HG03045 (cell line): ENCODE measurements at regions not wholly inside any gene's neighbourhood (a gene's known extent, or its start where the extent isn't known, plus 50 kb on each side); places are given as distances from the start of the nearest gene placed in this dataset.
"Not testable (repeated sequence)": the region's sequence is repeated elsewhere in the genome, so short reads cannot be mapped to it uniquely, and the experiment has no call there.

ENCODE experiments used
- ATAC-seq: cut with Tn5 transposase; IDR thresholded peaks from one replicate; pipeline ENCODE4 v1.9.1; 2021; ENCODE audit warnings: mild to moderate bottlenecking, moderate library complexity; ENCODE audit not compliant: unreplicated experiment

DNA sequence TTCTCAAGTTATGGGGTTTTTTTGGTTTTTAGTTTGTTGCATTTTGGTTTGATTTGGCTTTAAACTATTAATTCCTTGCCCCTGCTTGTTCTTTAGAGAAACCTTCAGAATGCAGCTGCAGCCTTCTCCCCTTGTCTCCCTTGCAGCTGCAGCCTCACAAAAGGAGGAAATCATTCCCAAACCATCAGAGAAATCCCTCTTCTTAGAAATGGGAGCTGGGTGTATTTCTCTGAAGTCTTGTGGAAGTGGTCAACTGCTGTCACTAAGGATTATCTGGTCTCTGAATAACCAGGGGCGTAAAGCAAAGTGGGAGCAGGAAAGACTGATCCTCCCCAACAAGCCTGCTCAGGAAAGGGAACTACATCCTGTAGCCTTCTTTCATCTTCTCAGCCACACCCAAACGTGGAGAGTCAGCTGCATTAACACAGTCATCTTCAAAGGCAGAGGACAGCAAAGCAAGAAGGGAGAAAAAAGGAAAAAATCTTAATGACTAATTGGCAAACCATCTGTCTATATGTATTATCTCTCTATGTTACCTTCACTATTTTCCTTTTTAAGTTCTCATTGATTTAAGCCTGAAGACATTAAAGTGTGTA is 1834.1 kb upstream of the PIK3C3 start:
- no peak for ATAC-seq

DNA sequence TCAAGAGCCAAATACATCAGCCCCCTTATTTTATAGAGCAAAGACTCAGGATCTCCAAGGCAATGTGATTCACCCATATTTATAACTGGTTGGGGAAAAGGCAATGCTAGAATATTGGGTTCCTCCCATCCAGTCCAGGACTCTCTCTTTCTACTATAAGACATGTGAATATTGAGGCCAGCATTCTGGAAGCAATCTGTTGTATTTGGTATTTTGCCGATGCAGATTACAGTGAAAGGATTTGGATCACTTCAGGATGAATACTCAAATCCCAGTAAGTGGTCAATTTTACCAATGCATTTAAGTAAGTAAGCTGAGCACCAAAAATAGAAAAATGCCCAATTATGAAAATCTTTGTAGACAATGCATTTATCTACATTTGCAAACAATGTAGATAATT is 1834.7 kb upstream of the PIK3C3 start:
- no peak for ATAC-seq

DNA sequence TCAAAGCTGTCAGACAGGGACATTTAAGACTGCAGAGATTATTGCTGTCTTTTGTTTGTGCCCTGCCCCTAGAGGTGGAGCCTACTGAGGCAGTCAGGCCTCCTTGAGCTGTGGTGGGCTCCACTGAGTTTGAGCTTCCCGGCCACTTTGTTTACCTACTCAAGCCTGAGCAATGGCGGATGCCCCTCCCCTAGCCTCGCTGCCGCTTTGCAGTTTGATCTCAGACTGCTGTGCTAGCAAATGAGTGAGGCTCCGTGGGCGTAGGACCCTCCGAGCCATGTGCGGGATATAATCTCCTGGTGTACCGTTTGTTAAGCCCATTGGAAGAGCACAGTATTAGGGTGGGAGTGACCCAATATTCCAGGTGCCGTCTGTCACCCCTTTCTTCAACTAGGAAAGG is 1835.5 kb upstream of the PIK3C3 start:
- not testable (repeated sequence) for ATAC-seq

DNA sequence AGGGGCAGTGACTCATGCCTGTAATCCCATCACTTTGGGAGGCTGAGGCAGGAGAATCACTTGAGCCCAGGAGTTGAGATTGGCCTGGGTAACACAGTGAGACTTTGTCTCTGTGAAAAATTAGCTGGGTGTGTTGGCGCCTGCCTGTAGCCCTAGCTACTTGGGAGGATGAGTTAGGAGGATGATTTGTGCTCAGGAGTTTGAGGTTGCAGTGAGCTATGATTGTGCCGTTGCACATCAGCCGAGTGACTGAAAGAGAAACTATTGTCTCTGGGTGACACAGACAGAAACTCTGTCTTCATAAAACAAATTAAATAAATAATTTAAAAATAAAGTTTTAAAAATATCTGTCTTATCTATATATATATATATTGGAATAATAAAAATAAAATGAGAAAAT is 1844.6 kb upstream of the PIK3C3 start:
- no peak for ATAC-seq

DNA sequence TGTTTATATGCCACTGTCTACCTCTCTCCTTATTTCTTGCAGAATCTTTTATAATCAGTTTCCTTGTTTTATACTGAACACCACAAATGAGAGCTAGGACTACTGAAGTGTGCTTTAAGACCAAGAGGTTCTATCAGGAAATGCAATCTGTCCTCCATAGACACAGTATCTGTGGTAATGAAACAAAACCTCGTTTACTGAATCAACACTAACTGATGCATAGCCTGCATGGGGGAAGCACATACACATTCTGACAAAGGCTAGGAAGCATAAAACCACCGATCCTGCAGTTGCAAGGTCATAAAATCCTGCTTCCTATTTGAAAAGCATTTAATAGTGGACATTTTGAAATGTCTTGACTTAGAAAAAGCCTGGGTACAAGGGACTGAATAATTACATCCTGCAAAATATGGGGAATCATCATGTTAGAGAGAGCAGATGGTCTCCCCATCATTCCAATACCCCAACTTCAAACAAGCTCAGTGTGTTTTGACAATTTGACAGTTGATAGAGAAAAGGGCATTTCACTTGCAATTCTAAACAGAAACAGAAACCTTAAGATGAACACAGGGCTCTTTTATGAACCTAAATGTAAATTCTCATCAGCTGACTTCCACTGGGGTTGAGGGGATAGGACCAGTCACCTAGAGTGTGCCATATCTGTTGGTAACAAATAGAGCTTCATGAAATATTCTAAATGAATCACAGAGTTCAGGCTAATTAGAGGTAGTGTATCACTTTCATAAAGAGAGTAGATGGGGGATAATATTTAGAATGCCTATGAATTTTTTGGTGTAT is 1845.6 kb upstream of the PIK3C3 start:
- no peak for ATAC-seq

DNA sequence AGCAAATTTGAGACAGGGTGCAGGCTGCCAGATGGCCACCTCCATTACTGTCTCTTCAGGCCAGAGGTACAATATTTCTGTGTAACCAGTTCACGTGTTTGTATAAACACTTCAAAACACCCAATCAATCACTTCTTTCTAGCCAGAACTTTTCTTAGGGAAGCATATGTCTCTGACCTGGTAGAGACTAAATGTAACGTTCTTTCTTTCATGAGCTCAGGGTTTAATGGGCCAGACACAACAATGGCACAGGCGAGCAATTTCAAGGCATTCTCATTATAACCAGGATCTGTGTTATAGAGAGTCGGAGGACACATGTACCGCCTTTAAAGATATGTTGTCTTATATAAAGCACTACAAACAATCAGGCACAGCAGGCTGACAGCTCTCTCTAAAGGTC is 1846.4 kb upstream of the PIK3C3 start:
- no peak for ATAC-seq

DNA sequence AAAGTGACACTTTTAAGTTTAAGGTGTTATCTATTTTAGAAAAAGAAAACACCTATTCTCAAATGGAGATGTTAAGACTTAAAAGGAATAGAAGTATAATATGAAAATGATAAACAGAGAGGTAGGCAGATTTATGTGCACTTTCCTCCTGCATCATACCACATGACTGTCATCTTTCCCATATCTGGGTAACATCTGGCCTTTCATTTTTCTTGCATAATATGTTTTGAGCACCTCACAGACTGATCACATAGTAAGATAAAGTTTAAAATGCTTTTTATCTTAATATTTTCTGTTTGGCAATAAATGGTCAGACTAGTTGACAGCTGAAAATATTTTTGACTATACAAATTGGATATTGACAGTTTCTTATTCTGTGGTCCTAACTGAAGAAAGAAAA is 1852.1 kb upstream of the PIK3C3 start:
- no peak for ATAC-seq

DNA sequence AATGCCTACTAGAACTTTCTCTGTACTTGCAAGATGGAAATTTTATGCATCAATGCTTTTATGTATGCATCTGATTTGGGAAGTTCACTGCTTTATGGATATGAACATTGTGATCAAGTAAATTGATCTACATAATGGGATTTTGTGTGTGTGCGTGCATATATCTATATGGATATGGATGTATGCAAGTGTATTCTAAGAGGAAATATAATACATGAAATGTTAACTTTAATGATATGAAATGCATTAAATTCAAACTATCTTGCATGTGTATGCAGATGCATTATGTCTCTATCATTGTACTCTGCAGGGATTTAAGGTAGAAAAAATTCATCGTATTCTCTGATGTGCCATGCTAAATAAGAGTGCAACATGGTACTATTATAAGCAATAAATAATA is 1855.4 kb upstream of the PIK3C3 start:
- ATAC-seq: no peak

DNA sequence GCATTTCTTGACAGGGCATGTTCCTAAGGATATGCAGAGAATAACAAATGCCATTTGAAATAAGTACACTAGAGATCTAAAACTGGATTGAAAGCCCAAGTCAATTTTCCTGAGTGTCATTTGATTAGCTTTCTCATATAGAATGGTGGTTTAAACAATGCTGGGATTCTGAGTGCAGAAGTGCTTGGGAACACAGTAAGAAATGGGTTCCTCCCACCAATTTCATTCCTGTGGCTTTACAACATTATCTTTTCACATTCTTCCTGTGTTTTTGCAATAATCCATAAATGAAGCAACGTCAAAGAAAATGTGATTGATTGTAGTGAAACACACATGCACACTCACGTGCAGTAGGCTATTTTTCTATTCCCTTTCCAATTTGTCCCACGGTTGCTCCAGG is 1858.4 kb upstream of the PIK3C3 start:
- ATAC-seq: no peak

DNA sequence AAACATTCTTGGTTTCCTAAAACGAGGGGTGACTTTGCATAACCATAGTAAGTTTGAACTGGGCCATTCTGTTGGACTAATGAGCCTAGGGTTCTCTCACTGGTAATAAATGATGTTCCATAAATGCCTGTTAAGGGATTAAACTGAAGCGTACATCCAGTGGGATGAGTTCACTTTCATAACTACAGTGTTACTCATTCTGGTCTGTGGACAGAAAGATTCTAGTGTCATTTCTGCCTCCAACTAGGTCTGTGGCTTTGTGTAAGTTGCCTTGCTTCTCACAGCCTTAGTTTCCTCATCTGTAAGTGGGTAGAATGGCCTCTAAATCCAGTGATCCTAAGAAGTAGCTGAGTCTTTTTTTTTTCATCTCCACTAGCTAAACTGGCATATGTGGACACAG is 1860.6 kb upstream of the PIK3C3 start:
- no peak for ATAC-seq

DNA sequence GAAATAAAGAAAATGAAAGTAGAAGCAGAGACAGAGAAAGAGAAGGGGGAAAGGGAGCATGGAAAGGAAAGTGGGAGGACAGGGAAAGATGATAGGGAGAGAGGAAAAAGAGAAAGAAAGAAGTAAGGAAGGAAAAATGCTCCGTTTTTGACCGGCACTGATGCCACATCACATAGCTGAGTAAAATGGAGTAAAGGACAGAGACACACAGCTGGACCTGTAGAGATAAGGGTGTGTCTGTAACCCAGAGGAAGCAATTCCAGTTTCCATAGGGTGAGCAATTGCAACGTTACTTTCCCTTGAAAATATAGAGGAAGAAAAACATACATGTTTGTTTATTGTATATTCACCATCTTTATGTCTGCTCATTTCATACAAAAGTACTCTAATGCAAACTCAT is 1866.9 kb upstream of the PIK3C3 start:
- no peak for ATAC-seq

DNA sequence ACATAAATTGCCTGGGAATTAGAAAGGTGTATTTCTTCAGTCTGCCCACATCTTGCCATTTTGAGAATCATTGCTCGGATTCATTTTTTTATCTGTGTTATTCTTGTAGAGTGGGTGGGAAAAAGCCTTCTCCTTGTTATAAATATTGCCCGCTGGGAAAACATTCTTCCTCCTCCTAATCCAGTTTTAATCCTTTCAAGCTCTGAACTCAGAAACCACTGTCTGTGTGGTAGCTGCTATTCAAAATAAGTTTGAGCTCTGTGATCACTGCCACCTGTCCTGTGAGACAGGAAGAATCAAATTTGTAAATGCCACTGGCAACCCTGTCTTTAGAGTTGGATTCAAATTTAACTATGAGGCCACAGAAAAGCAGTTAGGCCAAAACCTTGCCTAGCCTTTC is 1875.2 kb upstream of the PIK3C3 start:
- no peak for ATAC-seq

DNA sequence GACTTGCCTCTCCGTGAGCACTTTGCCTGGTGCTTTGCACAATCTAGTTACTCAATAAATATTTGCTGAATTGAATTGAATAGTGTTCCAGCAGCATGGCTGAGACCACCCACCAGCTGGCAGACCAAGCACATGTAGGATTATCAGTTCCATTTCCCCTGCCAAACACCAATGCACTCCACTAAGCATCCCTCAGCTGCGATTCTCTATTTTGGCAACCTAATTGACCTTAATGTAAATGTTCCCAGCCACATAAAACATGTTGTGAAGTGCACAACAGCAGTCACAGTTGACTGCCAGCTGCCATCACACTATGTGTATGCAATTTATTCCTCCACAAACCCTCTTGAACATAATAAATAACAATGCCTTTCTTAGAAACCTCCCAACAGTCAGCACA is 1879.4 kb upstream of the PIK3C3 start:
- ATAC-seq: no peak

DNA sequence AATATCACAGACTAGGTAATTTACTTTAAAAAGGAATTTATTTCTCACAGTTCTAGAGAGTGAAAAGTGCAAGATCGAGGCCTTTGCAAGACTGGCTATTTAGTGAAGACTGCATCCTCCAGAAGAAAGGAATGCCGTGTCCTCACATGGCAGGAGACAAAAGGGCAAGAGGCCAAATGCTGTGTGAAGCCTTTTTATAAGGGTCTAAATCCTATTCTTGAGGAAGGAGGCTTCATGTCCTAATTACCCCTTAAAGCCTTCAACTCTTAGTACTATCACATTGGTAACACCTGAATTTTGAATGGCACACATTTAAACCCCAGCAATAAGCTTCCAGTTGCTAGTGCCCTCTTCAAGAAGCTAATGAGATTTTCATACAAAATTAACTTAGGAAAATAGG is 1882.3 kb upstream of the PIK3C3 start:
- no peak for ATAC-seq

DNA sequence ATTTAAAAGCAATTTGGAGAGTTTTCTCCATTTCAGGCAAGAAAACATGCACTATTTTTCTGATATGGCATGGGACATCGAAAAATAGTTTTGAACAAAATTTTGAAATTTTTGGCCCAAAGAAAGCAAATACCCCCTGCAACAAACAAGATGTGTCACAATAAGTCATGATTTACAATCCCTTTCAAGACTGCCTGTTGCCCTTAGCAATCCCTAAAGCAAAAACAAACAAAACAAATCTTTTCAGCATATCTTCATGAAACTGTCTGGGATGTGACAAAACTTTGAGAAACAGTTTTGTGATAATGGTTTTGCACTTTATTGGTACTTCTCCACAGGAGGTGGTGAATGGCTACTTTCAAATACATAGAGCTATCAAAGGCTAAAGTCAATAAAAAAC is 1888.7 kb upstream of the PIK3C3 start:
- no peak for ATAC-seq

DNA sequence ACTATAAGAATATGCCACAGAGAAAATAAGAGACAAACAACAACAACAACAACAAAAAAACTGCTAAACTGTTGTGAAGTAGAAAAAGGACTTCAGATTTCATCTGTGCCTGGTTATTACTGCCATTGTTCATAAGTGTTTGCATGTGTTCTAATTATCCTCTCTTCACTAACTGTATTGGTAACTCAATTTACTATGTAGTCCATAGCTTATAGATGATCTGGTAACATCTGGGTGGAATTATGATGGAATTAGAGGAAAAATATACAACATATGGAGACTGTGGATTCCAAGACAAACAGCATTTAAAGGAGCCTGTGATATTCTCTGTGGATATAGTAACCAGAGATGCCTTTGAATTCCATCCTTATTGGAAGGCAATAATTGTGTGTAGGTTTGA is 1891.5 kb upstream of the PIK3C3 start:
- no peak for ATAC-seq

DNA sequence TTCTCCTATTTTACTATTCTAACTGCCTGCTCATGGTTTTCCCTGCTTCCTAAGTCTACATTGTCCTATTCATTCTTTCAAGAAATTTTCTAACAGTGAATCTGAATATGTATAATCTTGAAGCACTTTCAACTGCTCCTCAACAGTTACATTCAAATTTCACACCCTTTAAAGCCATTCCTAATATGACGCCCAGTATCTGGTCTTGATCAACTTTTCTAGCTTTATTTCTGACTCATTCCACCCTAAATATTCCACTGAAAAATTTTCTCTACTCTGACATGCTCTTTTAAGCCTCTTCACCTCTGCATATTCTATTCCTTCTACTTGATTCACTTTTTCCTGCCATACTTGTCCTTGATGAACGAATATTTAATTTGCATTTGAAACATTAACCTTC is 1893.9 kb upstream of the PIK3C3 start:
- ATAC-seq: no peak

DNA sequence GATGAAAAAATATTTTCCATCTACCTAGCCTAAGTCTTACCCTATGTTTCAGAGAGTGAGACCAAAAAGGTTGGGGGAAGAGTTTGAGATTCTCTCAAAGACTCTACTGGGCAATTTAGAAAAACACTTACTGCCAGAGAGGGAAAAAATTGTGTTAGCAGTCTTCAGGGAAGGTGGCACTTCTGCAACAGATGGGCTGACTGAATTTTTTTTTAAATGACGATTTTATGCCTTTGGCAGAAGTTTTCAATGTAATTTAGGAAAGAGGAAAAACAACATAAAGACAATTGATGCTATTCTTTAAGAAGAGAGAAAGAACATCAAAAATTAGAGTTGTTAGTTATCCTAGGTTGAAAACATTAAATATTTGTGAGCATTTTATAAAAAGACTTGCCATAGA is 1894.5 kb upstream of the PIK3C3 start:
- ATAC-seq: no peak

DNA sequence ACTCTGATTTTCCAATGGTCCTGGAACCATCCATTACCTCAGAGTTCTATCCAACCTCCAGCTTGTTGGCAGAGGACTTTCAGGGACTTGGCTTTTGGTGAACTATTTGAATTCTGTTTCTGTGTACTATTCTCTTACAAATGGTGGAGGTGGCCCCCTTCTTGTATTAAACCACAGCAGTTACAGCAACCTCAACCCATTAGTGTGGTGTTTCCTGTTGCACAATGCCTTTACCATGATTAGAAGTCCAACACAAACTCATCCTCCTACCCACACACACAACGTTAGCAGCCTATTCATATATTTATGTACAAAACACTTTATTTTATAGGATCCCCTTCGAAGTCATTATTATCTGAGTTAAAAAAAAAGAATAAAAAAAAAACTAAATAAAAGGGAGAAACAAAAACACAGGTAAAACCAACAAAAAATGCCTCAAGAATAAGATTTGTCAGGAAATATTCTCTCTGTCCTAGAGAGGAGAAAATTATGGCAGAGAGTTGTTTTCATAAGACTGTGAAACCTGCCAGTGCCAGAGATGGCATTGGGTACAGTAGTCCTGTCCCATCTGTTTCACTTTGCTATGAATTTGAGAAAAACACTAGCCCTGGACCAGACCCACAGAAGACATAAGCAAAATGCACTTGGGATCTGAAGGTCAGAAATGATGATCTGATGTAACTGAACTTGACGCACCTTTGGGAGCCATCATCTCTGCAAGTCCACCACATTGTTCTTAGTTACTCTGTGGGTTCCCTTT is 1896.0 kb upstream of the PIK3C3 start:
- ATAC-seq: no peak

DNA sequence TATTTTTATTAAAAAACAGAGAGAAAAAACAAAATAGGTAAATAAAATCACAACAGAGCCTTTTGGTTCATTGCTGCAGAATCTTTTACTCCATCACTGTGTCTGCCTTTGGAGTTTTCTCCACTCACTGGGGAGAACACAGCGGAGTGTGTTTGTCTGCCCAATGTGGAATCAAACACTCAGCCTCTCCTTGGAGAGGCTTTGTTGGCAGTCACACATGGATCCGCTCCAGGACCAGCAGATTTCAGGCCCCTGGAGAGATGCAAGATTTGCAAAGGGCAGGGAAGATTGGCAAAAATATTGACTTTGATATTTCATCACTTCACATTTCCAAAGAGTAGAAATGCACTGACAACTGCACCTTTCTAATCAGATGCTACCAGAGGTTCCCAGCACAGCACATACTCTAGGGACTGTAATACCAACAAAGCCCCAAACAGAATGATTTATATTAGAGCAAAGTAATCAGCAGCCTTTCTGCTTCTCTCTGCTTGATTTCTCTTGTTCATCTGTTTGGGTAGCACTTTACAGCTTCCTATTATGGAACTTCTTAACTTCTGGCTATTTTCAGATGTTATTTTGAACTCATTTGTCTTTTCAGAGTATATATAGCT is 1898.8 kb upstream of the PIK3C3 start:
- ATAC-seq: no peak

DNA sequence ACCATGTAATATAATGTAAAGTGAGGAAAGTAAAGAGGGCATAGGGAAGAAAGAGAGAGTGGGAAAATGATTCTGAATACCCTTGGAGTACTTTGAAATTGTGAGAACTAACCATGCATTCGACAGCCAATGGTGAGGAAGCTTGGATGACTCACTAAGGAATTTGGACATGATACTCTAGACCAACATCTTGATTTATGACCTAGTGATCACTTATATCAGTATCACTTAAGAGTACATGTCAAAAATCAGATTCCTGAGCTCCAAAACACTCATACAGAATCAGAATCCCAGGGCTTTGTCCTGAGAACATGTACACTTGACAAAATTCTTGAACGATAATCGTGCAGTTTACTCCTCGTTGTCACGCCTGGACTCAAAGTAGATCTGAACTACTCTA is 1899.8 kb upstream of the PIK3C3 start:
- ATAC-seq: no peak

DNA sequence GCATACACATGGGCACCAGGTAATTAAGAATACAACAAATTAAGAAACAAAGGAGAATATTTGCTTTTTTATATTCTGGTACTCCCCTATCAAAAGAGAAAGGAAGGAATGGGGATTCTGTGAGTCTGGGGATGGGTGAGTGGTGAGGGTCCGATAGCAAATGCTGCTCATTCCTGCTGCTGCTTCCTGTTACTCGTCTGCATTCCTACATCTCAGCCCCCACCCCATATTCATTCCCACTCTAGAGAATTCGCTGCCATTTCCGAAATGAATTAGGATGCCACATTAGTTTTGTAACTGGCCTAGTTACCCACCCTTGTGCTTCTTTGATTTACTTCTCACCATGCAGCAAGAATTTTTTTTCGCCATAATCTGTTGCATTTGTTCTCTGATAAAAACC is 1905.3 kb upstream of the PIK3C3 start:
- no peak for ATAC-seq
